ENCODE measurements at regions not wholly inside any gene's neighbourhood (a gene's known extent, or its start where the extent isn't known, plus 50 kb on each side); places are given as distances from the start of the nearest gene placed in this dataset.

GRCh38 chr6:169972736-169973135 is 221.3 kb downstream of the ERMARD start:
- no peaks in the 10 kb centered on the region for H3K9me3 ChIP-seq
- ATAC-seq (no peak), DNase-seq (peak in 2 of 5 donors; percentile 7 to 46)
- H3K27ac ChIP-seq, result no peak overlapping the region
- no peak overlapping the region for H3K4me3 ChIP-seq
- peaks cover 0 to 5% (median 0%) of the 10 kb centered on the region in 12 donors for H3K4me1 ChIP-seq
- no peaks in the 10 kb centered on the region for H3K36me3 ChIP-seq
- intact Hi-C loops (cut with DNase I), result no loop called here
- peaks cover 0 to 5% (median 0%) of the 10 kb centered on the region in 9 donors for H3K27me3 ChIP-seq
- WGBS, 4 donors, result 61 to 79% (median 72%) methylated on average over 2 of the region's 2 CpGs
- TF ChIP-seq CTCF (IDR thresholded peaks at IDR 0.05) (no peak), POLR2A (IDR thresholded peaks at IDR 0.05) (no peak)

DNA sequence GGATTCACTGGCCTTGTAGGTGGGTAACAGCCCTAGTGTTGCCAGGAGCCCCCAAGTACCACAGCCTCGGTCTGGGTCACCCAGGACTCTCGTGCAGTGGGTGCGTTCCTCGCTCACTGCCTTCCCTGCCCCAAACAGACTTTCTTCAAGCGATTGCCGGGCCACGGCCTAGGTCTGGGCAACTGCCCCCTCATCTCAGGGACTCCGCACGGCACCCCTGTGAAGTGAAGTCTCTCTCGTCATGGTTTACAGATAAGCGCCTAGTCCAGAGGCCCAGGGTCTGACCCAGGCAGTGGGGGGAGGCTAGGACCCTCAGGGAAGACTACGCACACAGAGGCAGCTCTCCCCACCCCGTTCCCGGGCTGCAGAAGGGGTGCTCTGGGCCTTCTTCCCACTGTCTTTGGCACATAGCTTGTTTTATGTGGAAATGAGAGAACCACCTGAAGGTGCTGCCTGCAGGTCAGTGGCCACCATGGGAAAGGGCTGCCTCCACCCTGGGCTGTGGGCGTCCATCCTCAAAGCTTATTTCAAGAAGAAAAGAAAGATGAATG is 220.8 kb downstream of the ERMARD start:
- TF ChIP-seq POLR2A (IDR thresholded peaks at IDR 0.05), result no peak
- no peak for TF ChIP-seq CTCF (IDR thresholded peaks at IDR 0.05)
- no peaks in the 10 kb centered on the region for H3K36me3 ChIP-seq
- H3K27ac ChIP-seq, result no peak overlapping the region
- 85 to 93% (median 89%) methylated on average over 14 to 15 of the region's 15 CpGs for WGBS, 4 donors
- H3K4me3 ChIP-seq, result no peak overlapping the region
- DNase-seq, result peak in 2 of 5 donors; percentile 13 to 18
- H3K9me3 ChIP-seq, result no peaks in the 10 kb centered on the region
- no peak for ATAC-seq
- intact Hi-C loops (cut with DNase I), result no loop called here
- H3K27me3 ChIP-seq, result peaks cover 0 to 5% (median 0%) of the 10 kb centered on the region in 9 donors
- peaks cover 0 to 5% (median 0%) of the 10 kb centered on the region in 12 donors for H3K4me1 ChIP-seq

GRCh38 chr6:169971081-169971861 is 219.8 kb downstream of the ERMARD start:
- peak in 1 of 5 donors; percentile 12 for DNase-seq
- no peak for TF ChIP-seq POLR2A (IDR thresholded peaks at IDR 0.05)
- TF ChIP-seq CTCF (IDR thresholded peaks at IDR 0.05), result no peak
- intact Hi-C loops (cut with DNase I), result no loop called here

GRCh38 chr6:169970306-169970988 is 219.0 kb downstream of the ERMARD start:
- Histone ChIP-seq H3K36me3 (no peaks in the 10 kb centered on the region), H3K4me1 (no peaks in the 10 kb centered on the region), H3K27ac (no peak overlapping the region), H3K27me3 (peaks cover 0 to 5% (median 0%) of the 10 kb centered on the region in 9 donors), H3K4me3 (no peak overlapping the region), H3K9me3 (no peaks in the 10 kb centered on the region)
- WGBS, 4 donors, result 82 to 94% (median 89%) methylated on average over 9 to 19 of the region's 19 CpGs
- no peak for TF ChIP-seq POLR2A (IDR thresholded peaks at IDR 0.05)
- TF ChIP-seq CTCF (IDR thresholded peaks at IDR 0.05), result no peak
- intact Hi-C loops (cut with DNase I), result no loop called here
- ATAC-seq (no peak), DNase-seq (peak in 3 of 5 donors; percentile 2 to 18 (median 10))

More at GRCh38 chr6:169971081-169971861, 219.8 kb downstream of the ERMARD start:
- peaks cover 0 to 2% (median 0%) of the 10 kb centered on the region in 12 donors for H3K4me1 ChIP-seq
- no peaks in the 10 kb centered on the region for H3K36me3 ChIP-seq
- 91 to 95% (median 94%) methylated on average over 35 to 38 of the region's 38 CpGs for WGBS, 4 donors
- peaks cover 0 to 5% (median 0%) of the 10 kb centered on the region in 9 donors for H3K27me3 ChIP-seq
- no peak for ATAC-seq
- H3K27ac ChIP-seq, result no peak overlapping the region
- no peak overlapping the region for H3K4me3 ChIP-seq
- H3K9me3 ChIP-seq, result no peaks in the 10 kb centered on the region
